Kasumi-1 (cell line): ENCODE measurements at regions not wholly inside any gene's neighbourhood (a gene's known extent, or its start where the extent isn't known, plus 50 kb on each side); places are given as distances from the start of the nearest gene placed in this dataset.
"Not testable (repeated sequence)": the region's sequence is repeated elsewhere in the genome, so short reads cannot be mapped to it uniquely, and the experiment has no call there.

Experiments
- DNase-seq, 2 experiments: peaks; one replicate each; lab custom pipeline; 2025; lab: John Stamatoyannopoulos, UW

GRCh38 chr10:2920168-2920567 is 147.2 kb upstream of the PFKP start:
- no peak for DNase-seq

- DNase-seq = no peak
Measured at GRCh38 chr10:2919016-2919415, 148.3 kb upstream of the PFKP start.

GRCh38 chr10:2918489-2918888 is 148.9 kb upstream of the PFKP start:
- DNase-seq = no peak

GRCh38 chr10:2917926-2918325 is 149.4 kb upstream of the PFKP start:
- DNase-seq = no peak

GRCh38 chr10:2915412-2915811 is 151.9 kb upstream of the PFKP start:
- DNase-seq = no peak

- DNase-seq = no peak
Measured at GRCh38 chr10:2914741-2915140, 152.6 kb upstream of the PFKP start.

GRCh38 chr10:2913474-2913873 is 153.9 kb upstream of the PFKP start:
- DNase-seq = no peak

- no peak for DNase-seq
Measured at GRCh38 chr10:2910656-2911055, 156.7 kb upstream of the PFKP start.

GRCh38 chr10:2909921-2910320 is 157.4 kb upstream of the PFKP start:
- DNase-seq = no peak

- peak; percentile 90 to 92 for DNase-seq
Measured at GRCh38 chr10:2908851-2909630, 158.3 kb upstream of the PFKP start.

- DNase-seq = no peak
Measured at GRCh38 chr10:2906974-2907373, 160.4 kb upstream of the PFKP start.

GRCh38 chr10:2905851-2906250 is 161.5 kb upstream of the PFKP start:
- no peak for DNase-seq

GRCh38 chr10:2900530-2900929 is 166.8 kb upstream of the PFKP start:
- DNase-seq = no peak

- DNase-seq = no peak
Measured at GRCh38 chr10:2899246-2899951, 167.9 kb upstream of the PFKP start.

- DNase-seq = no peak
Measured at GRCh38 chr10:2898509-2898860, 168.9 kb upstream of the PFKP start.

- DNase-seq = no peak
Measured at GRCh38 chr10:2897619-2898508, 169.5 kb upstream of the PFKP start.

- not testable (repeated sequence) for DNase-seq
Measured at GRCh38 chr10:2896334-2896733, 171.0 kb upstream of the PFKP start.

GRCh38 chr10:2895594-2896196 is 171.7 kb upstream of the PFKP start:
- DNase-seq = no peak

- no peak for DNase-seq
Measured at GRCh38 chr10:2893991-2894390, 173.4 kb upstream of the PFKP start.

- no peak for DNase-seq
Measured at GRCh38 chr10:2893158-2893845, 174.0 kb upstream of the PFKP start.

GRCh38 chr10:2891770-2892124 is 175.6 kb upstream of the PFKP start:
- no peak for DNase-seq
